ENCODE measurements at regions not wholly inside any gene's neighbourhood (a gene's known extent, or its start where the extent isn't known, plus 50 kb on each side); places are given as distances from the start of the nearest gene placed in this dataset.
A peak's percentile ranks its signal among the peaks of the same experiment; 100 is the strongest.
"Not testable (repeated sequence)": the region's sequence is repeated elsewhere in the genome, so short reads cannot be mapped to it uniquely, and the experiment has no call there.

DNA sequence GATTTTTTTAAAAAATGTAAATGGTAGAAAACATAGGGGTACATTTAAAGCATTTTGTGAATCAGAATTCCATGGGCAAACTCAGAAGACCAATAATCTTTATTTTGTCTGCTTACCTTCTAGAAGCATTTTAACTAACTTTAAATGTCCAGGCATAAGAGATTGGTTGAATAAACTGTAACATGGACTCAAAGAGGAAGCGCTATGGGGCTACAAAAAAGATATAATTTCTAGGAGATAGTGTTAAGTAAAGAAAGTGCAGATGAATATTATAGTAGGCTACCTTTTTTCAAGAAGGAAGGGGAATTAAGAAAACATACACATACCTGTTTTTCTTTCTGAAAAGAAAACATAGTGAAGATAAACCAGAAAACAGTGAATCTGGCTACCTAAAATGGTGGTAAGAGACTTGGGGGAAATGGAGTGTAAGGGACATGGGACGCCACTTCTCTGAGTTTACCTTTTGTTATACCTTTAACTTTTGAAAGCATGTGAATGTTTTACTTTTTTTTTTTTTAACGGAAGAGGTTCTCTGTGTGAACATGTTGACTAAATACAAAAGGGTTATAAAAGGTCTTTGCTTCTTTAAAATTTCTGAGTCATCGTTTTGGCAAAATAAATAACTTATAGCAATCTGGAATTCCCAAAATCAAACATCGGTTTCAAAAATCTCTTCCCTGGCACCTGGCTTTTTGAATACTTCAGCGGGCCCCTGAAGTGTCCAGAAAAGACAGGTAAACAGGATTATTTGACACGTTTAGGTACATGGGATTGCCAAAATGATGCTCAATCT is 133.4 kb downstream of the OR2B2 start:
- no peak for DNase-seq
- in situ Hi-C loops (cut with MboI; ENCODE audit: low pct_unique_long_range_greater_than_20kb, low sequenced_read_pairs), result no loop called here

DNA sequence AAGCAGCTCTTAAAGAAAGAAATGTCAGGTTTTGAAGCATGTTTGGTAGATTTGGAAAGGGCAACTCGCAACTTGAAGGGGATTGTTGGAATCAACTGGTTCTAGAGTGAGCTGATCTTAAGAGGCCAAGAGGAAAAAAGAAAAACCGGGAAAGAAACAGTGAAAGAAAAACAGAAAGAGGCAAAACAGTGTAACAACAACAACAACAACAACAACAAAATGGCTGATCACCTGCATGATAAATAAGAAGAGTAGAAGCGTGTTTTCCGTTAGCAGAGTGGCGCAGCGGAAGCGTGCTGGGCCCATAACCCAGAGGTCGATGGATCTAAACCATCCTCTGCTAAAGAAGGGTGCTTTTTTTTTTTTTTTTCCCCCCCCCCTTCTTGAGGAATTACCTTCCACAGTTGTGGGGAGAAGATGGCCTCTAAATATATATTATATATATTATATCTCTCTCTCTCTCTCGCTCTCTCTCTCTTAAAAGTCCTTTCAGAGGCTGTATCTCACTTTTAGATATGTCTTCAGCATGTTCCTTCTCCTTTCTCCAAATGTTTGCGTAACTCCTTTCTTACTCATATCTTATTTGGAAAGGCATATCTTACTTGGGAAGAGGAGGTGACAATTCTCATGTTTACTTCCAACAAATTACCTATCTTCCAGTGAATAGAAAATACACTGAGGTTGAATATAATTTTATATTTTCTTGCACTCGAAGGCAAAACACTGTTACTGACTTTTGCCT is 134.4 kb downstream of the OR2B2 start:
- in situ Hi-C loops (cut with MboI; ENCODE audit: low pct_unique_long_range_greater_than_20kb, low sequenced_read_pairs), result no loop called here
- no peak for DNase-seq

DNA sequence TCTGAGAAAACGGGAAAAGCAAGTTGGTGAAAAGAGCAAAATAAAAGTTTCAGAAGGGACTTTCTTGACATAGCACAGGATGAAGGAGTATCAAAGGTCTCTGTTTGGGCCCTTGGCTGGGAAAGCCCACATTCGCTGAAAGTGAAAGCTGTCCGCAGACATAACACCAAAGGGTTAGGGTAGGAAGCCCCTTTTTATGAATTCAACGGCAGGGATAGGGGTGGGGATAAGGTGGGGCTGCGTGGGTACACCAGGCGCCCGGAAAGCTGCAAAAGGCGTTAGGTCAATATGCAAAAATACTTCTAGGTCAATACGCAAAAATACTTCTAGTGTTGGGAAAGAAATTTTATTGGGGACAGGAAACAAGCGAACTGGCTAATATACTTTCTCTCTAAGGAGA is 135.1 kb downstream of the OR2B2 start:
- DNase-seq, result no peak
- in situ Hi-C loops (cut with MboI; ENCODE audit: low pct_unique_long_range_greater_than_20kb, low sequenced_read_pairs), result no loop called here

DNA sequence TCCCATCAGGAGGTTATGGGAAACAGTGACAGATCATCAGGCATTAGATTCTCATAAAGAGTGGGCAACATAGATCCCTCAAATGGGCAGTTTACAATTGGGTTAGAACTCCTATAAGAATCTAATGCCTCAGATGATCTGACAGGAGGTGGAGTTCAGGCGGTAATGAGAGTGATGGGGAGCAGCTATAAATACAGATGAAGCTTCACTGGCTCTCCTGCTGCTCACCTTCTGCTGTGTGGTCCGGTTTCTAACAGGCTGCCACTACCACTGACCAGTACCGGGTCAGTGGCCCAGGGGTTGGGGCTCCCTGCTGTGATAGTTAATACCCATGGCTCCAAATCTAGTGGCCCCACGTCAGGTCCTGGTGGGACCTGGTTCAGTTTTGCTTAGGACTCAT is 135.7 kb downstream of the OR2B2 start:
- DNase-seq, result no peak
- in situ Hi-C loops (cut with MboI; ENCODE audit: low pct_unique_long_range_greater_than_20kb, low sequenced_read_pairs), result no loop called here

DNA sequence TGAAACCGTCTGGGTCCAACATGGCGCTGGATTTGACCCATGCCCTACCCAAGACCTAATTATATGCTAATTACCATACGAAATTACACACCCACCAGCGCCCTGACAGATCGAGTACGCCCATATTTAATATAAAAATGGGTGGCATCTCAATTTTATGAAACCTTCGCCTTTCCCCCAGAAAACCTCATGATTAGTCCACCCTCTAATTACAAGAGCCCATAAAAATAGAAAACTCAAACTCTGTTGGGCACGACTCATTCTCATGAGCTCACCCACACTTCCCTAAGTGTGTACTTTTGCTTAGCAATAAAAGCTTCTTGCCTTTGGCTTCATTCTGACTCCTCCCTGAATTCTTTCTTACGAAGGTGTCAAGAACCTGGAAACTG is 136.4 kb downstream of the OR2B2 start:
- no peak for DNase-seq
- in situ Hi-C loops (cut with MboI; ENCODE audit: low pct_unique_long_range_greater_than_20kb, low sequenced_read_pairs), result no loop called here

DNA sequence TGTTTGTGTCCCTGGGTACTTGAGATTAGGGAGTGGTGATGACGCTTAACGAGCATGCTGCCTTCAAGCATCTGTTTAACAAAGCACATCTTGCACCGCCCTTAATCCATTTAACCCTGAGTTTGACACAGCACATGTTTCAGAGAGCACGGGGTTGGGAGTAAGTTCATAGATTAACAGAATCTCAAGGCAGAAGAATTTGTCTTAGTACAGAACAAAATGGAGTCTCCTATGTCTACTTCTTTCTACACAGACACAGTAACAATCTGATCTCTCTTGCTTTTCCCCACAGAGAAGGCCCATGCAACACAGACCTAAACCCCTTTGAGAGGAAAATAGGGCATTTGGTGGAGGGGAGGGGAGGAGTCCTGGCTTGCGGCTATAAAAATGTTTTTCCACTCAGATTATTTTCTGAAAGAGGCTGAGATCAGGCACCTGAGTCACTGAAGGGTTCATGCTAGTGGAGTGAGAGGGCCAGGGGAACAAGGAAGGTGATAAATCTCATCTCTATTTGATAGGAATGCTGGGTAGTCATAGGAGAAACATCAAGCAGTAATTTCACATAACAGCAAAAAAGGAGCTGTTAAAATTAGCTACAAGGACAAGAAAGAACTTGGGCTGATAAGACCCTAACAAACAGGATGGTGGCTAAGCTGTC is 136.9 kb downstream of the OR2B2 start:
- DNase-seq; in situ Hi-C loops (cut with MboI; ENCODE audit: low pct_unique_long_range_greater_than_20kb, low sequenced_read_pairs): not testable (repeated sequence)

DNA sequence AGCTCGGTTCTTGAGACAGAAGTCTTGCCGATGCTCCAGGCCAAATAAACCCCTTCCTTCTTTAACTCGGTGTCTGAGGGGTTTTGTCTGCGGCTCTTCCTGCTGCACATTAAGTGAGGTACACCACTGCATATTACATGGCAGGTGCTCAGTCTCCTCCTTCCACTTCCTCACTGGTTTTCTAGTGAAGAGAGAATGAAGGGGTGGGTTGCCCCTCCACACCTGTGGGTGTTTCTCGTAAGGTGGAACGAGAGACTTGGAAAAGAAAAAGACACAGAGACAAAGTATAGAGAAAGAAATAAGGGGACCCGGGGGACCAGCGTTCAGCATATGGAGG is 138.0 kb downstream of the OR2B2 start:
- DNase-seq; in situ Hi-C loops (cut with MboI; ENCODE audit: low pct_unique_long_range_greater_than_20kb, low sequenced_read_pairs): not testable (repeated sequence)

DNA sequence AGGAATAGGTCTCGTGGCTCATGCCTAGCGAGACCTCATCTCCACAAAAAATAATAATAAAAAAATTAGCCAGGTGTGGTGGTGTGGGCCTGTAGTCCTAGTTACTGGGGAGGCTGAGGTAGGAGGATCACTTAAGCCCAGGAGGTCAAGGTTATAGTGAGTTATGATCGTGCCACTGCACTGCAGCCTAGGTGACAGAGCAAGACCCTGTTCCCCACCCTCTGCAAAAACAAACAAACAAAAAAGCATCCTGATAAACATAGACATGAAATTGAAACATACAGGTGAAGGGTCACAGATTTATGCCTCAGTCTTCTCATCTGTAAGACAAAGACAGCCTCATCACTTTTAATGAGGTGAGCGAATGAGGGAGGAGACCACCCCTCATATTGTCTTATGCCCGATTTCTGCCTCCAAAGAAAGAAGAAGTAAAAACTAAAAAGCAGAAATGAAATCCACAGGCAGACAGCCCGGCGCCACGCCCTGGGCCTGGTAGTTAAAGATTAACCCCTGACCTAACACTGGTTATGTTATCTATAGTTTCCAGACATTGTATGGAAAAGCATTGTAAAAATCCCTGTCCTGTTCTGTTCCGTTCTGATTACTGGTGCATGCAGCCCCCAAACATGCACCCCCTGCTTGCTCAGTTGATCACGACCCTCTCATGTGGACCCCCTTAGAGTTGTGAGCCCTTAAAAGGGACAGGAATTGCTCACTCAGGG is 138.5 kb downstream of the OR2B2 start:
- in situ Hi-C loops (cut with MboI; ENCODE audit: low pct_unique_long_range_greater_than_20kb, low sequenced_read_pairs); DNase-seq: not testable (repeated sequence)

DNA sequence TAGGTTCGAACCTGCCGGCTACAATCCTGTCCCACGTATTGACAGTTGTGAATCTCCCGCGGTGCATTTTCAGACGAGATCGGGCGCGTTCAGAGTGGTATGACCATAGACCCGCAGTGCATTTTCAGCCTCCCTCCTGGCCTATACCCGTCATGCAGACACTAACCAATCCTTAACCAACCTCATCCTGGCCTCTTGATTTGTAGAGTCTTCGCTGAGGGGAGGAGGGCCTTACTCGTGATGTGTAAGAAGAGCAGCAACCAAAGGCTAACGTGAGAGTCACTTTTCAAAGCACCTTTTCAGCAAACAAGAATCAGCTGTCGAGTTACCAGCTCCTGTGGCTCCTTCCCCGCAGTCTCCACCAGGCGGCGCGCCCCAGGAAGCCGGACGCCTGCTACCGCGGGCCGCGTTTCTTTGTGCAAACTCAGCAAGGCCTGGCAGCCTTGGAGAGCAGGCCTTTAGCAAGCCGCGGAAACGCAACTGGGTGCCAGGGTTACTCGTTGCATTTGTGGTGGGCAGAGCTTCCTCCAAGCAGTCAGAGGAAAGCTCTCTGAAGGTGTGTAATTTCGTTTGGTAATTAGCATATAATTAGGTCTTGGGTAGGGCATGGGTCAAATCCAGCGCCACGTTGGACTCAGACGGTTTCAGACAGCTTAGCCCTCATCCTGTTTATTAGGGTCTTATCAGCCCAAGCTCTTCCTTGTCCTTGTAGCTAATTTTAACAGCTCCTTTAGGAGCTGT is 139.8 kb downstream of the OR2B2 start:
- DNase-seq, result peak; percentile 51
- in situ Hi-C loops (cut with MboI; ENCODE audit: low pct_unique_long_range_greater_than_20kb, low sequenced_read_pairs), result no loop called here

DNA sequence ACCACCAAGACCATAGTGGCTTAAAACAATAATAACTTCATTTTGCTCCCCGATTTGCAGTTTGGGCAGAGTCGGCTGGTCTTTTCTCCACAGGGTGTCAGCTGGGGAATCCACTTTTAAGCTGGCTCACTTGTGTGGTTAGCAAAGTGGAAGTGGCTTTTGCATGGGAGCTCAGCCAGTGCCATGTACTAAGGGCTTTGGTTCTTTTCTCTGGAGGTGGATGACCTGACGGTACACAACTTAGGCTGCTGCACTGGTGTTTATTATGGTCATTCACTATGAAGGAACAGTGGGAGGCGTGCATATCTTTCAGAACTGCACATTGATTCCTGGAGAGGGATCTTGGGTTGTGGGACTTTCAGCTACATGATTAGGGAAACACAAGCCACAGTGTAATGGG is 141.0 kb downstream of the OR2B2 start:
- in situ Hi-C loops (cut with MboI; ENCODE audit: low pct_unique_long_range_greater_than_20kb, low sequenced_read_pairs), result no loop called here
- no peak for DNase-seq

DNA sequence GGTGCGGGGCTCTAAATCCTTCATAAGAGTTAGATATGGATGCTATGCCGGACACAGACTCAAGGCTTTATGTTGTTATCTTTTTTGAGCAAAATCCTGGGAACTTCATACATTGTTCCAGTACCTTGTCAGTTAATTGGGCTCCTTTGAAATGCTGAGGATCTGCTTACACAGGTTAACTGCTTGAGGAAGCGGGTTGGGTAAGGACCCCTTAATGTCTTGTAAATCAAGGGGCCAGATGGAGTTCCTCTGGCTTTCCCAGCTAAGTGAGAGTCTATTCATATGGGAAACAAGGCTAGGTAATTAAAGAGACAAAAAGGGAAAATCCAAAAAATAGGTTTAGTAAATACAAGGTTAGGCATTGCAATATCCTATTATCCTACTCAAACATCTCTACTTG is 141.5 kb downstream of the OR2B2 start:
- in situ Hi-C loops (cut with MboI; ENCODE audit: low pct_unique_long_range_greater_than_20kb, low sequenced_read_pairs), result no loop called here
- DNase-seq, result no peak

DNA sequence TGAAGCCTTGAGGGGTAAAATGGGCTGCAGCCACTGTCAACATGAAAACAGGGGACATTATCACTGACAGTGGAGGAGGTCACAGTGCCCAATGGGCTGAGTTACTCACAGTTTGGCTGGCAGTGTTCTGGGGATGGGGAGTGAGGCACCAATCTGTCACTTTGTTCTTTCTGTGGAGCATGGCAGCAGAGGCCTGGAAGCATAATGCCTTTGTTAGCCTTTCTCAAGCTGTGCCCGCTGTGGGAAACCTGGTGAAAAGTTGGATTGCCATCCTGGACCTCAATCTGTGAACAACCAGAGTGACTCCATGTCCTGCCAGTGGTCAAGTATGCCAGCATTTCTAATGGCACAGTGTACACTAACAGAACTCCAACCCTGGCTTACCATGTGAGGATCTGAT is 143.6 kb downstream of the OR2B2 start:
- DNase-seq, result no peak
- in situ Hi-C loops (cut with MboI; ENCODE audit: low pct_unique_long_range_greater_than_20kb, low sequenced_read_pairs), result no loop called here

DNA sequence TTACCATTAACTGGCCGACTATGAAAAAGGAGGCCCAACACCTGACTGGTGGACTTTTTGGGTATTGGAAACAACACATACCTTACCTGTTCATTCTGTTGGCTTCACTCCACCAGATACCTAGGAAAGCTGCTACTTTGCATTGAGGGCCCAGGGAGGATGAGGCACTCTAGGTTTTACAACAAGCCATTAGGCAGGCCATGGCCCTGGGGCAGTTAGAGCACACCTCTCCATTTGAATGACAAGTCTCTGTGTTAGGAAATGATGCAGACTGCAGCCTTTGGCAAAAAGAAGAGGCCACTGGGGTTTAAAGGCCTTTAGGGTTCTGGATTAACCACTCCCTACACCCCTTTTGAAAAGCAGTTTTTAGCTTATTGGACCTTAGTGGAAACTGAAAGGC is 144.3 kb downstream of the OR2B2 start:
- no peak for DNase-seq
- in situ Hi-C loops (cut with MboI; ENCODE audit: low pct_unique_long_range_greater_than_20kb, low sequenced_read_pairs), result no loop called here

DNA sequence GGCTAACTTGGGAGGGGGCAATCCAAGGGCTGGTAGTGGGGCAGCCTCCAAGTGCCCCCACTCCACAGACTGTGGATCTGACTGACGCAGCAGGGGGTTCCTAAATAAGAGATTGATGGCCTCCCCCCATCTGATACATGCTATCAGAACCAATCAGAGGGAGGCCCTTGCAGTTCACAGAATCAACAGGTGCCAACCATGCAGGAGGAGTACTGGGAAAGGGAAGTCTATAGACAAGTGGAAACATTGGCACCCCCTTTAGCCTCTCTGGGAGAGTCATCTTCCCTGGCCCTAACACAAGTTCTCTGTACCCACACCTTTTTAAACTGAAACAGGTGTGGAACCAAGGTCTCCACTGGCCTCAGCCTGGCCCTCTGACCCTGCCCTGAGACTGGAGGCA is 145.8 kb downstream of the OR2B2 start:
- no peak for DNase-seq
- in situ Hi-C loops (cut with MboI; ENCODE audit: low pct_unique_long_range_greater_than_20kb, low sequenced_read_pairs), result no loop called here

DNA sequence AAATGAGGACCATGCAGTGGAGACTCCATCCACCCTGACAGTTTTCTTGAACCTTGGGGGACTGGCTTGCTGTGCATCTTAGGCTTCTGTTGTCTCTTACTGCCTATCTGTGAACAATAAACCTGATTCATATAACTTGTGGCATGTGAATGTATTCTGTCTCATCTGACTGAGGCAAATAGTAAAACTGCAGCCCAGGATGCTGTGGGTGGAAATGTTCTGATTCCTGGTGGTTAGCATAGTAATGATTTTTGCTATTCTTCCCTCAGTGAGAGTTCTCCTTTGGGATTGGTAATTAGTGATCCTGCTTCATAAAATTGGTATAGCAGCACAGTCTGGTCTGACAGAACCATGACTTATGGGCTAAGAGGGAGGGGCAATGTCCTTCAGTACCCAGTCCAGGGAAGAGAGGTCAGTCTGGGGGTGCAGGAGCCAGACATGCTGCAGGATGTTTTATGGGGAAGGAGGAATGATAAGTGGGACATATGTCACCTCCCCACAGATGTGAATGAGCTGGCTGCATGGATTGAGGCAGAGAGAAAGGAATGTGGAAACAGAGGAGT is 147.1 kb downstream of the OR2B2 start:
- DNase-seq, result no peak
- in situ Hi-C loops (cut with MboI; ENCODE audit: low pct_unique_long_range_greater_than_20kb, low sequenced_read_pairs), result no loop called here

DNA sequence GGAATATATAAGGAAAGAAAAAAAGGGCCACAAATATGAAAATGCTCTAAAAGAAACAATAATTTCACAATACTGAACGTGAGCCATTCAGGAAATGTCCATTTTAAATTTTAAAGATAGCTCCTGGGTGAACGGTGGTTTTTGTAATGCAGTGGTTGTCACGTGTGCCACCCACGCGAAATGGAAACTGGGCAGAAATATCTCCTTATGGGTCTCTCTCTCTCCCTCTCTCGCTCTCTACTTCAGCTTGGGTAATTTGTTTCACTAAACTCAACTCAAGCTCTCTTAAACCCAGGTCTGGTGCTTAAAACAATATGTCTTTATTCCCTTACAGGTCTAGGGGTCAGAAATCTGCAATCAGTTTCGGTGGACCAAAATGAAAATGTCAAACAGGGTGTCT is 150.8 kb downstream of the OR2B2 start:
- DNase-seq, result no peak
- in situ Hi-C loops (cut with MboI; ENCODE audit: low pct_unique_long_range_greater_than_20kb, low sequenced_read_pairs), result no loop called here

DNA sequence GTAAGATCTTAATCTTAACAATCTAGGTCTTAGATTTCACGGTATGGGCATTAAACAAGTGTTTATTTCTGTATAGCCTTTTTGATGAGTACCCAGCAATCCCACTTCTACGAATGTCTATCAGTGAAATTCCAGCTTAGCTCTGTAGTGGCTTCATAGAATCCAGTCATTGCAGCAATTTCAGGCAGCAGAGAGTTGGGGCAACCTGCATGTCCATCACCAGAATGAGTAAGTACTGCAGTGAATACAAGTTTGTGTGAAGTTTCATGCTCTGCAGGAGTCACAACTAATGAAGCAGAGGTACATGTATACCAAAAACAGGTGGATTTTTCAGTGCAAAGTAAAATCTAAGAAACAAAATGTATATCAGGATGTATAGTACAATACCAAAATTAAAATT is 151.7 kb downstream of the OR2B2 start:
- in situ Hi-C loops (cut with MboI; ENCODE audit: low pct_unique_long_range_greater_than_20kb, low sequenced_read_pairs), result no loop called here
- no peak for DNase-seq

DNA sequence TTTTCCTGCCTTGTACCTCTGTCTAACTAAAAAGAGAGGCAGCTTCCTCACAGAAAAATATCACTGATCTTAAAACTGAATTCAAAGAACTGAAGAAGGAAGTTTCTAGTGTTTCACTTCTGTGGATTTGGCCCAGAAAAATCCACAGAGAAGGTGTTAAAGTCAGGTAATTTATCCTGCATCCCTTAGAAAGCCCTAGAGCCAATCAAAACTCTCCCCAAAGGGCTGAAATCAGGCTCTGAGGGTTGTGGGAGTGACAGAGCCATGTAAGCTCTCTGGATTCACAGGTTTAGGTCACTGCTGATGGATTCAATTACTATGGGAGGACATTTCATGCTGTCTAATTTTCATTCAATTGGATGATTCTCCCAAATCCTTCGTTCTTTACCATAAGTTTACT is 152.3 kb downstream of the OR2B2 start:
- in situ Hi-C loops (cut with MboI; ENCODE audit: low pct_unique_long_range_greater_than_20kb, low sequenced_read_pairs), result no loop called here
- no peak for DNase-seq

DNA sequence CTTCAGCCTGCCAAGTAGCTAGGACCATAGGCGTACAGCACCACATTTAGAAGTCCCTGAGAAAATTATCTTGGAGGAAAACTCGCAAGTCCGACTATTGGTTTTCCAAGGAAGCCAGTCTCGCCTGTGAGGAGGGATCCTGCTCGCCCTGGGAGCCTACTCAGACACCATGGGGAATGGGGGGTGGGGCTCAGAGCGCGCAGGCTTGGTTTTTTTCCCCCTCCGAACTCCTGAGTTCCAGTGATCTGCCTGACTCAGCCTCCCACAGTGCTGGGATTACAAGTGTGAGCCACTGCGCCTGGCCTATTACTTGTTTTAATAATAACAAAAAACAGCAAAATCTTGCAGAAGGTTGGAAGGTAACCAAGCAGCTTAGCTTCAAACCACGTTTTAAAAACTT is 153.7 kb downstream of the OR2B2 start:
- in situ Hi-C loops (cut with MboI; ENCODE audit: low pct_unique_long_range_greater_than_20kb, low sequenced_read_pairs), result no loop called here
- DNase-seq, result no peak

All from KBM-7 (cell line).